OCI-LY7 (cell line): ENCODE measurements at regions not wholly inside any gene's neighbourhood (a gene's known extent, or its start where the extent isn't known, plus 50 kb on each side); places are given as distances from the start of the nearest gene placed in this dataset.

ENCODE experiments used
- BruUV-seq: library from RNA; stranded (reverse); fragments of 400-500 nt; replicated peaks from 2 replicates; lab custom pipeline; 2021; lab: Mats Ljungman, UMichigan
- CTCF ChIA-PET: fragments of 300-600 bp; sonication (Branson Sonifier 250); formaldehyde crosslinking; loops from one replicate; lab custom pipeline; 2022; ENCODE audit warnings: antibody characterized with exemption; ENCODE audit not compliant: unreplicated experiment; lab: Charles Lee
- POLR2A ChIA-PET: fragments of 300-600 bp; sonication (Branson Sonifier 250); formaldehyde crosslinking; loops from one replicate; lab custom pipeline; 2022; ENCODE audit warnings: antibody characterized with exemption; lab: Charles Lee
- DNase-seq: peaks from one replicate; pipeline ENCODE4 v3.0.0-alpha.2; 2015; ENCODE audit warnings: low spot score
- H2AFZ ChIP-seq: fragments of 200-600 bp; sonication (generic), shearing (Covaris generic); 2 replicates; pipeline ENCODE4 v1.6.1; 2014; ENCODE audit warnings: mild to moderate bottlenecking, antibody characterized with exemption, low read length, moderate library complexity
- H3K27ac ChIP-seq: fragments of 200-600 bp; sonication (generic); 2 replicates; pipeline ENCODE4 v1.5.1; 2014; ENCODE audit warnings: mixed run types, low read depth, mild to moderate bottlenecking, moderate library complexity, low read length, inconsistent platforms; ENCODE audit not compliant: poor library complexity, severe bottlenecking
- H3K36me3 ChIP-seq: fragments of 200-600 bp; sonication (generic); 2 replicates; pipeline ENCODE4 v1.6.1; 2014; ENCODE audit warnings: mild to moderate bottlenecking, antibody characterized with exemption, low read length, moderate library complexity, mixed read lengths; ENCODE audit not compliant: insufficient read depth
- H3K4me1 ChIP-seq: fragments of 200-600 bp; sonication (generic); 2 replicates; pipeline ENCODE4 v1.5.1; 2014; ENCODE audit warnings: mild to moderate bottlenecking, low read length; ENCODE audit not compliant: insufficient read depth, poor library complexity, severe bottlenecking
- H3K4me2 ChIP-seq: fragments of 200-600 bp; sonication (generic); 2 replicates; pipeline ENCODE4 v1.6.1; 2014; ENCODE audit warnings: mild to moderate bottlenecking, low read length
- H3K4me3 ChIP-seq: fragments of 200-600 bp; sonication (generic); 2 replicates; pipeline ENCODE4 v1.5.1; 2014; ENCODE audit warnings: mild to moderate bottlenecking, low read depth, low read length; ENCODE audit not compliant: poor library complexity, severe bottlenecking
- H3K79me2 ChIP-seq: fragments of 200-600 bp; sonication (generic); 2 replicates; pipeline ENCODE4 v1.6.1; 2016; ENCODE audit warnings: low read depth, mild to moderate bottlenecking, low read length, moderate library complexity, mixed read lengths; ENCODE audit not compliant: insufficient read depth
- H3K9me2 ChIP-seq: fragments of 200-600 bp; sonication (generic); 2 replicates; pipeline ENCODE4 v1.6.1; 2016; ENCODE audit warnings: mild to moderate bottlenecking, low read length, mixed read lengths; ENCODE audit not compliant: insufficient read depth
- H3K9me3 ChIP-seq: fragments of 200-600 bp; sonication (generic); 2 replicates; pipeline ENCODE4 v1.6.1; 2014; ENCODE audit warnings: mild to moderate bottlenecking, mixed run types, low read length, mixed read lengths
- H4K20me1 ChIP-seq: fragments of 200-600 bp; sonication (generic); 2 replicates; pipeline ENCODE4 v1.6.1; 2014; ENCODE audit warnings: mild to moderate bottlenecking, antibody characterized with exemption, low read length, moderate library complexity, mixed read lengths; ENCODE audit not compliant: insufficient read depth
- CTCF ChIP-seq: fragments of 200-600 bp; sonication (generic); conservative IDR thresholded peaks from 2 replicates; pipeline ENCODE4 v1.5.1; 2014; ENCODE audit warnings: mild to moderate bottlenecking, antibody characterized with exemption, low read length, moderate library complexity, mixed read lengths
- EZH2phosphoT487 ChIP-seq: fragments of 200-600 bp; sonication (generic); IDR thresholded peaks from 2 replicates; pipeline ENCODE4 v1.6.1; 2018; ENCODE audit warnings: low read depth, borderline replicate concordance, mild to moderate bottlenecking, mixed run types, antibody characterized with exemption, low read length, moderate library complexity, mixed read lengths
- intact Hi-C: fragments of 100-400 bp; cut with micrococcal nuclease; formaldehyde crosslinking; loops from one replicate; pipeline ENCODE4 v1.10.0; 2022; ENCODE audit not compliant: unreplicated experiment

- Histone ChIP-seq H3K4me1 (no peaks in the 10 kb centered on the region), H4K20me1 (no peaks in the 10 kb centered on the region), H2AFZ (no peak overlapping the region), H3K4me2 (no peak overlapping the region), H3K79me2 (no peaks in the 10 kb centered on the region), H3K9me3 (no peaks in the 10 kb centered on the region), H3K36me3 (no peaks in the 10 kb centered on the region), H3K27ac (no peak overlapping the region), H3K9me2 (no peaks in the 10 kb centered on the region), H3K4me3 (no peak overlapping the region)
- no peak for DNase-seq
- TF ChIP-seq CTCF = no peak
- TF ChIP-seq EZH2phosphoT487 = no peak
- ChIA-PET CTCF (no interaction called here), POLR2A (interaction anchor here (0.6 to 0.9 kb wide), 2 partner anchors 38 to 117 kb away, joined by 3 read pairs; no protein-coding TSS in a partner anchor)
- intact Hi-C loops = no loop called here
- no TSS peak for BruUV-seq
Measured at GRCh38 chr7:42461537-42461936, 224.5 kb upstream of the GLI3 start.

- Histone ChIP-seq H3K4me2 (no peak overlapping the region), H2AFZ (no peak overlapping the region), H4K20me1 (no peaks in the 10 kb centered on the region), H3K4me3 (no peak overlapping the region), H3K4me1 (no peaks in the 10 kb centered on the region), H3K27ac (no peak overlapping the region), H3K9me3 (no peaks in the 10 kb centered on the region), H3K79me2 (no peaks in the 10 kb centered on the region), H3K36me3 (no peaks in the 10 kb centered on the region), H3K9me2 (no peaks in the 10 kb centered on the region)
- intact Hi-C loops = no loop called here
- no peak for TF ChIP-seq CTCF
- no peak for TF ChIP-seq EZH2phosphoT487
- ChIA-PET CTCF (no interaction called here), POLR2A (no interaction called here)
- DNase-seq = no peak
- BruUV-seq = no TSS peak
Measured at GRCh38 chr7:42460933-42461332, 223.9 kb upstream of the GLI3 start.

GRCh38 chr7:42460148-42460547 is 223.1 kb upstream of the GLI3 start:
- no TSS peak for BruUV-seq
- no peaks in the 10 kb centered on the region for H3K36me3 ChIP-seq
- no peaks in the 10 kb centered on the region for H3K9me2 ChIP-seq
- ChIA-PET CTCF (no interaction called here), POLR2A (no interaction called here)
- DNase-seq = no peak
- H2AFZ ChIP-seq = no peak overlapping the region
- H3K9me3 ChIP-seq = no peaks in the 10 kb centered on the region
- H3K4me1 ChIP-seq = no peaks in the 10 kb centered on the region
- no peak for TF ChIP-seq CTCF
- TF ChIP-seq EZH2phosphoT487 = no peak
- intact Hi-C loops = no loop called here
- no peaks in the 10 kb centered on the region for H3K79me2 ChIP-seq
- H3K4me3 ChIP-seq = no peak overlapping the region
- no peaks in the 10 kb centered on the region for H4K20me1 ChIP-seq
- no peak overlapping the region for H3K4me2 ChIP-seq
- H3K27ac ChIP-seq = no peak overlapping the region
